GM18502 (cell line): ENCODE measurements at regions not wholly inside any gene's neighbourhood (a gene's known extent, or its start where the extent isn't known, plus 50 kb on each side); places are given as distances from the start of the nearest gene placed in this dataset.
"Not testable (repeated sequence)": the region's sequence is repeated elsewhere in the genome, so short reads cannot be mapped to it uniquely, and the experiment has no call there.

ENCODE experiments used
- ATAC-seq: cut with Tn5 transposase; IDR thresholded peaks from one replicate; pipeline ENCODE4 v1.9.1; 2021; ENCODE audit warnings: mild to moderate bottlenecking; ENCODE audit not compliant: unreplicated experiment, poor library complexity

GRCh38 chr13:65275838-65276630, 1954.1 kb downstream of the PCDH9 start:
- no peak for ATAC-seq

DNA sequence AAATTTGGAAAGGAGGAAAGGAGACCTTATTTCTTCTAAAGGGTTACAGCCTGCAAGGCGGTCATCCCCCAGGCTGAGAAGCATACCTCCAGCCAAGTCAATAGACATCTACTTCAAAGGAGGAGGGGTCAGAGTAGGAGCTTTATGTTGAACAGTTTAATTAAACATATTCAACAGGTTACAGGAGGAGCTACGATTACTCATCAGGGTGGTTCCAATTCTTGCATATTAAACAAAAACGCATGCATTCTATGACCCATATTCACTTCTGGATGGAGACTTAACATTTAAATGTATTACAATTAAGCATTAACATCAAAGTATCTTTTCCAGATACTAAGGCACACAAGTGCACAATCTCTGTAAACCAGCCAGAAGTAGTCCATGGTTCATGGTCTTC, 1955.0 kb downstream of the PCDH9 start:
- no peak for ATAC-seq

GRCh38 chr13:65273811-65274420, 1956.2 kb downstream of the PCDH9 start:
- not testable (repeated sequence) for ATAC-seq

GRCh38 chr13:65268009-65268408, 1962.1 kb downstream of the PCDH9 start:
- no peak for ATAC-seq

DNA sequence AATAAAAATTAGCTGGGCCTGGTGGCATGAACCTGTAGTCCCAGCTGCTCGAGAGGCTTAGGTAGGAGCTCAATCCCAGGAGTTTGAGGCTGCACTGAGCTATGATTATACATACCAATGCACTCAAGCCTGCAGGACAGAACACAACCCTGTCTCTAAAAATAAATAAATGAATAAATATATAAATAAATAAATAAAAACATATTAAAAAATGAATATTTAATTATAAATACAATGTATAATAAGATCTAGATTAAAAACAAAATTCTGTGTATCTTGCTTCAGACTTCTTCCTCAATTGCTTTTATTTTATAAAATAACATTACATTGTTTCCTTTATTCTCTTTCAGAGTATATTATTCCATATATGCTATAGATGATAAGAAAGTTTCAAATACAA, 1964.1 kb downstream of the PCDH9 start:
- ATAC-seq: no peak

DNA sequence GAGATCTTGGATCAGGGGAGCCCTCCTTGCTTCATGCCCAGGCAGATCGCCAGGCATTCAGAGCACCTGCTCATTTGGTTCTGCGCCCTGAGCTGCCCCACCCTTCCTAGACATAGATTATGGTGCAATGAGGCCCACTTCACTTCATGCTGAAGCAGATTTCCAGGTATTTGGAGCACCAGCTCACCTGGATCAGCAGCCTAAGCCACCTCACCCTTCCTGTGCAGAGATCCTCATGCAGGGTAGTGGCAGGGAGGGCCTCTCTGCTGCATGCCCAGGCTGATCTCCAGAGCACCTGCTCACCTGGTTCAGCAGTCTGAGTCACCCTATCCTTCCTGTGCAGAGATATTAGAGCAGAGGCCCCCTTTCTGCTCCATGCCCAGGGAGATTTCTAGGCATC, 1966.1 kb downstream of the PCDH9 start:
- ATAC-seq: no peak

GRCh38 chr13:65260946-65261891, 1968.9 kb downstream of the PCDH9 start:
- ATAC-seq: no peak

DNA sequence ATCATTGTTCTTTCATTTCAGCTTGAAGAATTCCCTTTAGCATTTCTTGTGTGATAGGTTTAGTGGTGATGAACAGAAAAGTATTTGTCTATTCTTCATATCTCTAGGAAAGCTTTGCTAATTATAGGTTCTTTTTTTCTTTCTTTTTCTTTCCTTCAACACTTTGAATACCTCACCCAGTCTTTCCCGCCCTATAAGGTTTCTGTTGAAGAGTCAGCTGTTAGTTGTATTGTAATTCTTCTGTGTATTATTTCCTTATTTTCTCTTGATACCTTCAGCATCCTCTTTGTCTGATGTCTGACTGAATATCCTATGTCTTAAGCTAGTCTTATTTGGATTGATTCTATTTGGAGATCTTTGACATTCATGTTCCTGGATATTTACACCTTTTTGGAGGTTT, 1989.4 kb downstream of the PCDH9 start:
- no peak for ATAC-seq

DNA sequence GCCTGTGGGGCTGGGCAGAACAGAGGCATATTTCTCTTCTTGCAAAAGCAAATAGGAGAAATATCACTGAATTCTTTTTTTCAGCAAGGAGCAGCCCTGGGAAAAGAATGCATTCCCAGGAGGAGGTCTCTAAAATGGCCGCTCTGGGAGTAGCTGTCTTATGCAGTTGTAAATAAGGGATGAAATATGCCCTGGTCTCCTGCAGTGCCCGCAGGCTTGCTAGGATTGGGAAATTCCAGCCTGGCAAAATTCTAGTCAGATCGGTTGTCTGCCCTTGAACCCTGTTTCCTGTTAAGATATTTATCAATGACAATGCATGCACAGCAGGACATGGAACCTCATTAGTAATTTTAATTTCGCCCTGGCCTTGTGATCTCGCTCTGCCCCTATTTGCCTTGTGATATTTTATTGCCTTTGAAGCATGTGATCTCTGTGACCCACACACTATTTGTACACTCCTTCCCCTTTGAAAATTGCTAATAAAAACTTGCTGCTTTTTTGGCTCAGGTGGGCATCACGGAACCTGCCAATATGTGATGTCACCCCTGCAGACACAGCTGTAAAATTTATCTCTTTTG, 1993.2 kb downstream of the PCDH9 start:
- ATAC-seq: no peak

- no peak for ATAC-seq
Measured at GRCh38 chr13:65217471-65217995, 2012.6 kb downstream of the PCDH9 start.

DNA sequence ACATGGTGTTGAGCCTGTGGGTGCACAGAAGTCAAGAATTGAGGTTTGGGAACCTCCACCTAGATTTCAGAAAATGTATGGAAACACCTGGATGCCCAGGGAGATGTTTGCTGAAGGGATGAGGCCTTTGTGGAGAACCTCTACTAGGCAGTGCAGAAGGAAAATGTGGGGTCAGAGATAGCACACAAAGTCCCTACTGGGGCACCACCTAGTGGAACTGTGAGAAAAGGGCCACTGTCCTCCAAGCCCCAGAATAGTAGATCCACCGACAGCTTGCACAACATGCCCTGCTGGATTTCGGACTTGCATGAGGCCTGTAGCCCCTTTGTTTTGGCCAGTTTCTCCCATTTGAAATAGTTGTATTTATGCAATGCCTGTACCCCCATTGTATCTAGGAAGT, 2027.3 kb downstream of the PCDH9 start:
- ATAC-seq: not testable (repeated sequence)

DNA sequence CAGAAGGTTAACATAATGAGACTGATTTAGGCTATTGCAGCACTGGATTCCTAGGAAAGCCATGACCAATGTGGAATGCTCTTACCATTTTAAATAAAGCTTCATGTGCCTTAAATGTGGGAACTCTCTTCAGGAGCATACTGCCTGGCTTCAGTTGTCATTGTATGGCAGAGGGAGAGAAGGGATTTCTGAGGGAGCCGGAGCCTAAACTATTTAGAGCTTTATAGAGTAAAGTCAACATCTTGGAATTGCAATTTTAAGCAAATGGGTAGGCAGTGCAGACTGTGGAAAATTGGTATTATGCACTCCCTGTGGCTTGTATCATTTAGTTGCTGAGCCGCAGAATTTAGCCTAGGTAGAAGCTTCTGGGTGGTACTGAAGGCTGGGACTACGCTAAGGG, 2041.4 kb downstream of the PCDH9 start:
- ATAC-seq: no peak

GRCh38 chr13:65168026-65168425, 2062.1 kb downstream of the PCDH9 start:
- no peak for ATAC-seq

DNA sequence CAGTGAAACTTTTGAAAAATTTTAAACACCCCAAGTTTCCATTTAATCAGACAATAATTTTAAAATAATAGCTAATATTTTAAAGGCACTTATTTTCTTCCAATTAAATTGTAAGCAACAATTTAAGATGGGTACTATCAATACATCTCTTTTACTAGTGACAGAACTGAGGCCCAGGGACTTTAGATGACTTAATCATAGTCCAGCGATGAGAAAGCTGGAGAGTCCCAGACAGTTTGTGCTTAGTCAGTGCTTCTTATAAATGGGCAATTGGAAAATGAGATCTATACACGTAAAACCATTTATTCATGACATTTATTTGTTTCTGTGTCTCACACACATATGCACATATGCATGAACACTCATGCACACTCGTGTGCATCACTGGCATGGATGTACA, 2063.5 kb downstream of the PCDH9 start:
- no peak for ATAC-seq

DNA sequence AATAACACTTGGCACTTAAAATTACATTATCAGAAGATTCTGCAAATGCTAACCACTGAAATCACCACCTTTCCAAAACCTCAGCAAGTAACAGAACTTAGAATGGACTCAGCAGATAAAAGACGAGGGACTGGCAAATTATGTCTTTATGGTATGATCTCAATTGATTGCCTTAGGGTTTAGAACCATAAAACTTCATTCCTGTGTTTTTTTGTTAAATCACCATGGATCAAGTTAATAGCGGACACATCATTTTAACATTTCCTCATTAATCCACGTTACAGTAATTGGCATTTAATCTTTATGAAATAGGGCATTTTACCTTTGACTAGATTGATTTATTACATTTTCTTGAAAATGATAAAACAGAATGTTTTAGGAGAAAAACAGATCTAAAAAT, 2070.3 kb downstream of the PCDH9 start:
- no peak for ATAC-seq

DNA sequence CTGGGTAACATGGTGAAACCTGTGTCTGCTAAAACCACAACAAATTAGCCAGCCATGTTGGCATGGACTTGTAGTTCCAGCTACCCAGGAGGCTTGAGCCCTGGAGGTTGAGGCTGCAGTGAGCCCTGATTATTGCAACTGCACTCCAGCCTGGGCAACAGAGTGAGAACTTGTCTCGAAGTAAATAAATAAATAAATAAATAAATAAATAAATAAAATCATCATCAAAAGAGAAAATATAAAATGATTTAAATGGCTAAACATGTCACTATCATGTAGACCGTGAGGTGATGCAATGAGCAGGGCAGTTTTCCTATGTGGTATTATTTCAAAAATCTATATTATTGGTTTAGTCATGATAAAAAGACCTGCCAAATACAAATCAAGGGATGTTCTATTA, 2074.3 kb downstream of the PCDH9 start:
- ATAC-seq: no peak

GRCh38 chr13:65154661-65155447, 2075.3 kb downstream of the PCDH9 start:
- ATAC-seq: no peak

- no peak for ATAC-seq
Measured at GRCh38 chr13:65149687-65150086, 2080.4 kb downstream of the PCDH9 start.

DNA sequence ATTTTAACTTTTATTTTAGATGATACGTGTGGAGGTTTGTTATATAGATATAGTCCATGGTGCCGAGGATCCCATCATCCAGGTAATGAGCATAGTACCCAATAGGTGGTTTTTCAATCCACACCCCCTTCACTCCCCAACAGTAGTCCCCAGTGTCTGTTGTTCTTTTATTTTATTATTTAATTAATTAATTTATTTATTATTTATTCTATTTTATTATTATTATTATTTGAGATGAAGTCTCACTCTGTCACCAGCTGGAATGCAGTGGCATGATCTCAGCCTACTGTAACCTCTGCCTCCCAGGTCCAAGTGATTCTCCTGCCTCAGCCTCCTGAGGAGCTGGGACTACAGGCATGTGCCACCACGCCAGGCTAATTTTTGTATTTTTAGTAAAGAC, 2086.2 kb downstream of the PCDH9 start:
- no peak for ATAC-seq

DNA sequence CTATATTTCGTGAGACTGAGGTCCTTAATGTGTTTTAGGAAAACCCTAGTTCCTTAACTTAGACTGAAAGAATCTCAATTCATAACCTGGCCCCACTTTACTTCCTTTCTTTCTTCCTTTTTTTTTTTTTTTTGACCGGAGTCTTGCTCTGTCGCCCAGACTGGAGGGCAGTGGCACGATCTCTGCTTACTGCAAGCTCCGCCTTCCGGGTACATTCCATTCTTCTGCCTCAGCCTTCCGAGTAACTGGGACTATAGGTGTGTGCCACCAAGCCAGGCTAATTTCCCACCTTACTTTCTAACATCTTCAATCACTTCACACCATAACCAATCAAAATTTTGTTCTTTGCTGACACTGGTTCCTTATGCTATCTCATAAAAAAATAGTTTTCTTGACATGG, 2097.0 kb downstream of the PCDH9 start:
- no peak for ATAC-seq
